GM19467 (cell line): ENCODE measurements at regions not wholly inside any gene's neighbourhood (a gene's known extent, or its start where the extent isn't known, plus 50 kb on each side); places are given as distances from the start of the nearest gene placed in this dataset.
"Not testable (repeated sequence)": the region's sequence is repeated elsewhere in the genome, so short reads cannot be mapped to it uniquely, and the experiment has no call there.

Experiments used
- ATAC-seq: cut with Tn5 transposase; IDR thresholded peaks from one replicate; pipeline ENCODE4 v1.9.1; 2021; ENCODE audit warnings: mild to moderate bottlenecking, moderate library complexity; ENCODE audit not compliant: unreplicated experiment

DNA sequence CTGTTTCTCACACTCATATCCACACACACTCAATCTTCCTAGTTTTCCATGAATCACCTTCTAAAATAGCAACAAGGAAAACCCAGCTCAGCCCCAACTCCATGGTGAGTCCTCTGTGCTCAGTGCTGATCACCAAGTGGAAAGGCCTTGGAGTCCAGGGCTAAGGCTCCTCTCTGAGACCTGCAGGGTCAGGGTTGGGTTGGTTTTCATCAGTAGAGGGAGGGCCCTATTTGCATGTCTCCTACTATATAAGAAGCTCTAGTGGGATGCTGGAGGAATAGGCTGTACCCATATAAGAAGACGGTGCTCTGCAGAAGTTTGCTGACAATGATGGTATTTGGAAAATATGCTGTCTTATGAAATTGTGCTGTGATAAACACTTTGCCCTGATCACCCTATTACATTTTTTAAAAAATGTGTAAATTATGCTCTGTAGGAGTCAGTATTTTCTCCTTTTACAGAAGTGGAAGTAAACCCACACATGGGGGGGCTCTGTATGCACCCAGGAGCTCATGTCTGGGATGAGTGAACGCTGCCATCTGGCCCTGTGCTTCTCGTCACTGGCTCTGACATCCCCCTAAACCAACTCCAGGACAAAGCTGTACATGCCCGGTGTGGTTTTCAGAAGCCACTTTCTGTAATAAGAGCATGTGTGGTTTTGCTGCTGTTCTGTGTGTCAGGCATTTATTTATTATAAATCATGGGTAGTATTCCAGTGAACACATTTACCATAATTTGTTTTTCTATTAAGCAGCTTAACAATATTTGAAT is 536.3 kb downstream of the TMEM121 start:
- no peak for ATAC-seq

- ATAC-seq, result no peak
Observed at GRCh38 chr14:106067935-106068334, 541.6 kb downstream of the TMEM121 start.

GRCh38 chr14:106069804-106070625 is 543.6 kb downstream of the TMEM121 start:
- no peak for ATAC-seq

- no peak for ATAC-seq
Observed at GRCh38 chr14:106080922-106081321, 554.5 kb downstream of the TMEM121 start.

- not testable (repeated sequence) for ATAC-seq
Observed at GRCh38 chr14:106081721-106082120, 555.3 kb downstream of the TMEM121 start.

- ATAC-seq, result no peak
Observed at GRCh38 chr14:106083082-106083481, 556.7 kb downstream of the TMEM121 start.

DNA sequence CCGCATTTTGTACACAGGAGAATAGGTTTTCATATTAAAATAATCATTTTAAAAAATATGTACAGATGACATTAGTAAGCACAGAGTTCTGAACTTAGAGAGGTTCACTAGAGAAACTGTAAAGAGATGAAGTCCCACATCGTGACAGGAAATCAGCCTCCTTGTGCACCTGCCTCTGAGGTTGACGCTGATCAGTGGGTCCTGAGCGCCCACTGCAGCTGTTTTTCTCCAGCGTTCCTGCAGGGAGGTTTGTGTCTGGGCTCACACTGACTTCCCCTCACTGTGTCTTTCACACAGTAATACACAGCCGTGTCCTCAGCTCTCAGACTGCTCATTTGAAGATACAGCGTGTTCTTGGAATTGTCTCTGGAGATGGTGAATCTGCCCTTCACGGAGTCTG is 561.5 kb downstream of the TMEM121 start:
- no peak for ATAC-seq

- ATAC-seq, result not testable (repeated sequence)
Observed at GRCh38 chr14:106088860-106089259, 562.5 kb downstream of the TMEM121 start.

GRCh38 chr14:106094654-106095189 is 568.3 kb downstream of the TMEM121 start:
- ATAC-seq, result no peak

DNA sequence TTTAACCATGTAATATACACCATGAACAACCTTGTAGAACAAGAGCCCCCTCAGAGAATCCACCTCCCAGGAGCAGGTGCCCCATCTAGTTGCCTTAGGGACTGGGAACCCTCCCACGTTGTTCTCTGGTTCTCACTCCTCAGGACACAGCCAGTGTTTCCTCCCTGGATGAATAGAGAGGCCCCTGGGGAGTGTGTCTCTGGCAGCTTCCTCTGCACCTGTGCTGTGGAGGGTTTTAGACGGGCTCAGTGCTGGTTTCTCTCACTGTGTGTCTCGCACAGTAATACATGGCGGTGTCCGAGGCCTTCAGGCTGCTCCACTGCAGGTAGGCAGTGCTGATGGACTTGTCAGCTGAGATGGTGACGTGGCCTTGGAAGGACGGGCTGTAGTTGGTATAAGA is 581.3 kb downstream of the TMEM121 start:
- no peak for ATAC-seq

GRCh38 chr14:106109337-106109736 is 583.0 kb downstream of the TMEM121 start:
- ATAC-seq, result no peak

DNA sequence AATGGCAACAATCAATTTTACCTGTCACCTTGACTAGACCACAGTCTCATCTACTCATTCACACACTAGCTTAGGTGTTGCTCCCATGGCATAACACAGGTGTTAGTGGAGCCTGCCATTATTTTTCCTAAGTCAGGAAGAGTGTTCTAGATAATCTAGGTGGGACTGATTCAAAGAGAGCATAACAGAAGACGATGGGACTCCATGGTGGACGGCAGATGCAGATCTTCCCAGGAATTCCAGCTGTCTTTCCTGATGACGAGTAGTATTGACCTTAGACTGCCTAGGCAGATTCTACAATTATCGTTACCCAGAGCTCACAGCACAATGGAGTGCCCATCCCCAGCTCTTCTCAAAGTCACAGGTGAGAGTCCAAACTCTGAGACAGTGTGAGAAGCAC is 589.0 kb downstream of the TMEM121 start:
- ATAC-seq, result no peak

- ATAC-seq, result not testable (repeated sequence)
Observed at GRCh38 chr14:106116339-106116930, 590.1 kb downstream of the TMEM121 start.

GRCh38 chr14:106120101-106120500 is 593.7 kb downstream of the TMEM121 start:
- ATAC-seq, result no peak

- no peak for ATAC-seq
Observed at GRCh38 chr14:106129274-106129673, 602.9 kb downstream of the TMEM121 start.

- not testable (repeated sequence) for ATAC-seq
Observed at GRCh38 chr14:106129904-106130661, 603.7 kb downstream of the TMEM121 start.

DNA sequence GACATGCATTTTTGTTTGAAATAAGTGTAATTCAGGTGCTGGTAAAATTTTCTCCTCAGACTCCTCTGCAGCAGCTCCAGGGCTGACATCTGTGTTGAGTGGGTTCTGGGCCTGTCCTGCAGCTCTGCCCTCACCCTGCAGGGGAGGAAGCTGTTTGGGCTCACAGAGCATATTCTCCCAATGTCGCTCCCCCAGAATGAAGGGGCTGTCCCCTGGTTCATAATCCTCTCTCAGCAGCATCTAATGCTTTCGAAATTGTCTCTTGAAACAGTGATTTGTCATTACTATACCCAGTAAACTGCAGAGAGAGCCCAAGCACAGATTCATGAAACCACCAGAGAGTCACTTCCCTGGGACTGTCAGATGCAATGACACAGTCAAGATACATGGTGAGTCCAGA is 606.7 kb downstream of the TMEM121 start:
- ATAC-seq, result not testable (repeated sequence)

GRCh38 chr14:106134886-106135285 is 608.5 kb downstream of the TMEM121 start:
- no peak for ATAC-seq

GRCh38 chr14:106141242-106142220 is 615.1 kb downstream of the TMEM121 start:
- no peak for ATAC-seq
